Body of pancreas (tissue), 4 donors: ENCODE measurements at regions not wholly inside any gene's neighbourhood (a gene's known extent, or its start where the extent isn't known, plus 50 kb on each side); places are given as distances from the start of the nearest gene placed in this dataset.

Source experiments
- POLR2A ChIP-seq, 3 donors: fragments of 450-650 bp; IDR thresholded peaks; one replicate each; pipeline ENCODE4 v1.6.1; 2016; ENCODE audit warnings: antibody characterized with exemption in 3 of 3, mild to moderate bottlenecking in 2 of 3
- TF ChIP-seq, protein P1 (sequence below), 7 experiments: fragments of 450-650 bp in 4 of 7; fragments of 200-600 bp in 3 of 7; sonication (generic) in 3 of 7; IDR thresholded peaks; one replicate each; pipeline ENCODE4 v1.5.1; 2016 to 2019; ENCODE audit warnings: antibody characterized with exemption in 7 of 7

- TF ChIP-seq, protein P1, sequence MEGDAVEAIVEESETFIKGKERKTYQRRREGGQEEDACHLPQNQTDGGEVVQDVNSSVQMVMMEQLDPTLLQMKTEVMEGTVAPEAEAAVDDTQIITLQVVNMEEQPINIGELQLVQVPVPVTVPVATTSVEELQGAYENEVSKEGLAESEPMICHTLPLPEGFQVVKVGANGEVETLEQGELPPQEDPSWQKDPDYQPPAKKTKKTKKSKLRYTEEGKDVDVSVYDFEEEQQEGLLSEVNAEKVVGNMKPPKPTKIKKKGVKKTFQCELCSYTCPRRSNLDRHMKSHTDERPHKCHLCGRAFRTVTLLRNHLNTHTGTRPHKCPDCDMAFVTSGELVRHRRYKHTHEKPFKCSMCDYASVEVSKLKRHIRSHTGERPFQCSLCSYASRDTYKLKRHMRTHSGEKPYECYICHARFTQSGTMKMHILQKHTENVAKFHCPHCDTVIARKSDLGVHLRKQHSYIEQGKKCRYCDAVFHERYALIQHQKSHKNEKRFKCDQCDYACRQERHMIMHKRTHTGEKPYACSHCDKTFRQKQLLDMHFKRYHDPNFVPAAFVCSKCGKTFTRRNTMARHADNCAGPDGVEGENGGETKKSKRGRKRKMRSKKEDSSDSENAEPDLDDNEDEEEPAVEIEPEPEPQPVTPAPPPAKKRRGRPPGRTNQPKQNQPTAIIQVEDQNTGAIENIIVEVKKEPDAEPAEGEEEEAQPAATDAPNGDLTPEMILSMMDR (IDR thresholded peaks at IDR 0.05), result no peak
- TF ChIP-seq POLR2A (IDR thresholded peaks at IDR 0.05), result no peak
These were observed 349.2 kb downstream of the ANKRD30A start for GRCh38 chr10:37474645-37475044.
